ENCODE measurements at regions not wholly inside any gene's neighbourhood (a gene's known extent, or its start where the extent isn't known, plus 50 kb on each side); places are given as distances from the start of the nearest gene placed in this dataset.

- TF ChIP-seq CTCF (conservative IDR thresholded peaks at IDR 0.05), result no peak
- no peak for TF ChIP-seq ZFX (IDR thresholded peaks at IDR 0.05)
Measured at GRCh38 chr14:41137741-41138140, 468.9 kb upstream of the LRFN5 start.

Measured in C4-2B (cell line).